HCT116 (cell line): ENCODE measurements at regions not wholly inside any gene's neighbourhood (a gene's known extent, or its start where the extent isn't known, plus 50 kb on each side); places are given as distances from the start of the nearest gene placed in this dataset.

Experiments
- ATAC-seq: fragments of 200-7000 bp; cut with Tn5 transposase; 2 replicates; pipeline ENCODE4 v1.9.1; 2020; ENCODE audit warnings: mild to moderate bottlenecking, moderate library complexity
- BruUV-seq: library from RNA; stranded (reverse); fragments of 400-500 nt; replicated peaks from 2 replicates; lab custom pipeline; 2021; lab: Mats Ljungman, UMichigan
- CTCF ChIA-PET: fragments of 300-600 bp; sonication (Branson Sonifier 250); formaldehyde crosslinking; loops from one replicate; lab custom pipeline; 2021; ENCODE audit warnings: antibody characterized with exemption; lab: Charles Lee
- POLR2A ChIA-PET: fragments of 300-600, 350-600 bp; sonication (Branson Sonifier 250); formaldehyde crosslinking; loops from one replicate; lab custom pipeline; 2021; ENCODE audit warnings: antibody characterized with exemption; lab: Charles Lee
- RAD21 ChIA-PET, 2 experiments: fragments of 300-600 bp; sonication (Branson Sonifier 250); formaldehyde crosslinking; loops; one replicate each; lab custom pipeline; 2023; ENCODE audit warnings: low total read pairs in 2 of 2; ENCODE audit not compliant: uncharacterized antibody in 2 of 2, unreplicated experiment in 2 of 2, low non-redundant PET in 1 of 2; lab: Charles Lee
- DNase-seq: peaks from one replicate; pipeline ENCODE4 v3.0.0-alpha.2; 2010; ENCODE audit warnings: low read depth, low spot score
- H2AFZ ChIP-seq: fragments of 200-600 bp; shearing (Covaris generic), sonication (generic); 2 replicates; pipeline ENCODE4 v1.6.1; 2017; ENCODE audit warnings: low read depth, mixed run types, mixed read lengths, antibody characterized with exemption, low read length; ENCODE audit not compliant: poor library complexity, severe bottlenecking
- H3K27ac ChIP-seq: 2 replicates; pipeline ENCODE4 v1.5.1; 2012; ENCODE audit warnings: low read depth, low read length
- H3K27me3 ChIP-seq: fragments of 200-600 bp; sonication (generic); 2 replicates; pipeline ENCODE4 v1.6.1; 2016; ENCODE audit warnings: mixed run types, low read length, mixed read lengths; ENCODE audit not compliant: insufficient read depth
- H3K36me3 ChIP-seq, 2 experiments: fragments of 200-500 bp in 1 of 2; fragments of 200-600 bp in 1 of 2; sonication (Bioruptor generic) in 1 of 2; sonication (generic) in 1 of 2; 2 replicates each; pipeline versions ENCODE4 v1.5.1 to v1.6.1; 2014 to 2016; ENCODE audit warnings: low read length in 2 of 2, inconsistent platforms in 1 of 2, mixed read lengths in 1 of 2, mixed run types in 1 of 2; ENCODE audit not compliant: insufficient read depth in 2 of 2, control insufficient read depth in 1 of 2
- H3K4me1 ChIP-seq, 2 experiments: fragments of 200-600 bp in 1 of 2; sonication (generic) in 1 of 2; 2 replicates each; pipeline versions ENCODE4 v1.5.1 to v1.6.1; 2012 to 2017; ENCODE audit warnings: low read length in 2 of 2, inconsistent platforms in 1 of 2, mild to moderate bottlenecking in 1 of 2, mixed read lengths in 1 of 2, mixed run types in 1 of 2, moderate library complexity in 1 of 2; ENCODE audit not compliant: insufficient read depth in 2 of 2, control insufficient read depth in 1 of 2
- H3K4me2 ChIP-seq: fragments of 200-600 bp; sonication (generic); 2 replicates; pipeline ENCODE4 v1.6.1; 2017; ENCODE audit warnings: mixed run types, low read length, mixed read lengths
- H3K4me3 ChIP-seq, 2 experiments: fragments of 200-600 bp in 1 of 2; sonication (generic) in 1 of 2; replicated peaks in 1 of 2; 2 replicates each; pipeline ENCODE4 v1.5.1; 2011 to 2016; ENCODE audit warnings: low read length in 2 of 2, control low read depth in 1 of 2, low read depth in 1 of 2, mild to moderate bottlenecking in 1 of 2, mixed read lengths in 1 of 2, mixed run types in 1 of 2
- H3K79me2 ChIP-seq: fragments of 200-600 bp; sonication (generic); 2 replicates; pipeline ENCODE4 v1.6.1; 2017; ENCODE audit warnings: mild to moderate bottlenecking, mixed run types, low read length, moderate library complexity, mixed read lengths; ENCODE audit not compliant: insufficient read depth
- H3K9ac ChIP-seq: fragments of 200-600 bp; sonication (generic); 2 replicates; pipeline ENCODE4 v1.6.1; 2016; ENCODE audit warnings: low read length, mixed read lengths
- H3K9me2 ChIP-seq: fragments of 200-600 bp; sonication (generic), shearing (Covaris generic); 2 replicates; pipeline ENCODE4 v1.6.1; 2017; ENCODE audit warnings: mixed run types, mild to moderate bottlenecking, moderate library complexity; ENCODE audit not compliant: insufficient read depth
- H3K9me3 ChIP-seq, 2 experiments: fragments of 200-500 bp in 1 of 2; fragments of 200-600 bp in 1 of 2; sonication (Bioruptor generic) in 1 of 2; sonication (generic) in 1 of 2; 2 replicates each; pipeline ENCODE4 v1.6.1; 2014 to 2017; ENCODE audit warnings: low read length in 2 of 2, mixed read lengths in 2 of 2, inconsistent platforms in 1 of 2, low read depth in 1 of 2, mild to moderate bottlenecking in 1 of 2, mixed run types in 1 of 2, moderate library complexity in 1 of 2; ENCODE audit not compliant: control insufficient read depth in 1 of 2, insufficient read depth in 1 of 2
- H4K20me1 ChIP-seq: fragments of 200-600 bp; sonication (generic), shearing (Covaris generic); 2 replicates; pipeline ENCODE4 v1.6.1; 2017; ENCODE audit warnings: mixed run types, mild to moderate bottlenecking, moderate library complexity; ENCODE audit not compliant: insufficient read depth
- ATF3 ChIP-seq: IDR thresholded peaks from 2 replicates; pipeline ENCODE4 v1.6.1; 2012
- CBX3 ChIP-seq: IDR thresholded peaks from 2 replicates; pipeline ENCODE4 v1.6.1; 2012; ENCODE audit warnings: low read depth
- CEBPB ChIP-seq: IDR thresholded peaks from 2 replicates; pipeline ENCODE4 v1.6.1; 2012; ENCODE audit warnings: low read depth
- CTCF ChIP-seq, 3 experiments: fragments of 200-600 bp in 1 of 3; sonication (generic) in 1 of 3; IDR thresholded peaks in 2 of 3; conservative IDR thresholded peaks in 1 of 3; 2 replicates each; pipeline ENCODE4 v1.5.1; 2012 to 2017; ENCODE audit warnings: low read depth in 2 of 3, low read length in 2 of 3, antibody characterized with exemption in 1 of 3, borderline replicate concordance in 1 of 3, control low read depth in 1 of 3, mild to moderate bottlenecking in 1 of 3, mixed read lengths in 1 of 3, mixed run types in 1 of 3, moderate library complexity in 1 of 3; ENCODE audit not compliant: insufficient read depth in 1 of 3
- EGR1 ChIP-seq: IDR thresholded peaks from 2 replicates; pipeline ENCODE4 v1.6.1; 2012; ENCODE audit warnings: low read depth
- ELF1 ChIP-seq: IDR thresholded peaks from 2 replicates; pipeline ENCODE4 v1.6.1; 2012; ENCODE audit warnings: low read depth, borderline replicate concordance
- EZH2 ChIP-seq: fragments of 200-600 bp; sonication (generic); IDR thresholded peaks from 2 replicates; pipeline ENCODE4 v1.6.1; 2017; ENCODE audit warnings: antibody characterized with exemption, mixed run types
- EZH2phosphoT487 ChIP-seq: fragments of 200-600 bp; IDR thresholded peaks from 2 replicates; pipeline ENCODE4 v1.6.1; 2018; ENCODE audit warnings: antibody characterized with exemption, borderline replicate concordance
- FOSL1 ChIP-seq: IDR thresholded peaks from 2 replicates; pipeline ENCODE4 v1.6.1; 2012; ENCODE audit warnings: low read depth
- MAX ChIP-seq: IDR thresholded peaks from 2 replicates; pipeline ENCODE4 v1.6.1; 2012
- POLR2A ChIP-seq: IDR thresholded peaks from 2 replicates; pipeline ENCODE4 v1.7.0; 2011; ENCODE audit warnings: borderline replicate concordance; ENCODE audit not compliant: insufficient read depth, insufficient read length; ENCODE audit errors: extremely low read depth
- POLR2AphosphoS5 ChIP-seq: IDR thresholded peaks from 2 replicates; pipeline ENCODE4 v1.6.1; 2011; ENCODE audit warnings: mild to moderate bottlenecking, low read depth, low read length, moderate library complexity
- SIN3A ChIP-seq: IDR thresholded peaks from 2 replicates; pipeline ENCODE4 v1.6.1; 2012; ENCODE audit warnings: low read depth
- SP1 ChIP-seq: IDR thresholded peaks from 2 replicates; pipeline ENCODE4 v1.6.1; 2012; ENCODE audit warnings: low read depth
- SRF ChIP-seq: IDR thresholded peaks from 2 replicates; pipeline ENCODE4 v1.6.1; 2012; ENCODE audit warnings: low read depth
- YY1 ChIP-seq: IDR thresholded peaks from 2 replicates; pipeline ENCODE4 v1.6.1; 2011; ENCODE audit warnings: low read length, low read depth, moderate library complexity, mild to moderate bottlenecking; ENCODE audit not compliant: insufficient replicate concordance; ENCODE audit errors: extremely low read depth
- ZBTB33 ChIP-seq: IDR thresholded peaks from 2 replicates; pipeline ENCODE4 v1.6.1; 2011; ENCODE audit warnings: mild to moderate bottlenecking, low read length, moderate library complexity; ENCODE audit not compliant: insufficient replicate concordance; ENCODE audit errors: extremely low read depth
- ZNF274 ChIP-seq: fragments of 200-500 bp; sonication (Bioruptor generic); IDR thresholded peaks from 2 replicates; pipeline ENCODE4 v1.6.1; 2014; ENCODE audit warnings: mild to moderate bottlenecking, low read depth, low read length, inconsistent platforms
- intact Hi-C: fragments of 100-400 bp; cut with micrococcal nuclease; formaldehyde crosslinking; loops from 2 replicates; pipeline ENCODE4 v1.10.0; 2022

GRCh38 chr13:44170731-44171130 is 202.9 kb upstream of the SERP2 start:
- ChIA-PET CTCF (no interaction called here), POLR2A (no interaction called here)
- BruUV-seq, result no TSS peak

GRCh38 chr13:44171156-44171555 is 202.5 kb upstream of the SERP2 start:
- H3K27me3 ChIP-seq, result no peaks in the 10 kb centered on the region
- no peaks in the 10 kb centered on the region for H3K79me2 ChIP-seq
- H4K20me1 ChIP-seq, result no peaks in the 10 kb centered on the region
- H3K27ac ChIP-seq, result no peak overlapping the region
- RAD21 ChIA-PET, result no interaction called here
- no TSS peak for BruUV-seq
- H3K36me3 ChIP-seq, result no peaks in the 10 kb centered on the region
- POLR2A ChIA-PET, result no interaction called here
- H3K4me2 ChIP-seq, result no peak overlapping the region
- CTCF ChIA-PET, result no interaction called here
- intact Hi-C loops, result no loop called here
- no peaks in the 10 kb centered on the region for H3K9me2 ChIP-seq
- no peak for ATAC-seq
- no peak for DNase-seq
- H3K9me3 ChIP-seq, result no peaks in the 10 kb centered on the region
- peaks cover 0 to 10% of the 10 kb centered on the region in 2 experiments; a peak in 2 of 4 replicates for H3K4me1 ChIP-seq
- no peak overlapping the region for H2AFZ ChIP-seq
- H3K9ac ChIP-seq, result no peak overlapping the region
- H3K4me3 ChIP-seq, result no peak overlapping the region
- no peak for TF ChIP-seq POLR2A
- TF ChIP-seq FOSL1, result no peak
- no peak for TF ChIP-seq SIN3A
- TF ChIP-seq EGR1, result no peak
- TF ChIP-seq POLR2AphosphoS5, result no peak
- no peak for TF ChIP-seq ZBTB33
- TF ChIP-seq EZH2phosphoT487, result no peak
- no peak for TF ChIP-seq SP1
- TF ChIP-seq MAX, result no peak
- TF ChIP-seq SRF, result no peak
- no peak for TF ChIP-seq ELF1
- TF ChIP-seq ZNF274, result no peak
- no peak for TF ChIP-seq EZH2
- no peak for TF ChIP-seq CTCF (IDR thresholded peaks at IDR 0.05 in 2 of 3, conservative IDR thresholded peaks at IDR 0.05 in 1 of 3; ENCODE audit: borderline replicate concordance in 1 of 3, insufficient read depth in 1 of 3, low read depth in 2 of 3, low read length in 2 of 3)
- no peak for TF ChIP-seq CEBPB
- TF ChIP-seq CBX3, result no peak

More at GRCh38 chr13:44170731-44171130, 202.9 kb upstream of the SERP2 start:
- Histone ChIP-seq H3K4me3 (no peak overlapping the region), H3K4me1 (peaks cover 0 to 10% of the 10 kb centered on the region in 2 experiments; a peak in 2 of 4 replicates), H3K9ac (no peak overlapping the region), H3K27ac (no peak overlapping the region), H3K4me2 (no peak overlapping the region), H4K20me1 (no peaks in the 10 kb centered on the region), H3K9me2 (no peaks in the 10 kb centered on the region), H3K27me3 (no peaks in the 10 kb centered on the region), H3K79me2 (no peaks in the 10 kb centered on the region), H2AFZ (no peak overlapping the region), H3K9me3 (no peaks in the 10 kb centered on the region), H3K36me3 (no peaks in the 10 kb centered on the region)
- DNase-seq, result no peak
- intact Hi-C loops, result no loop called here
- TF ChIP-seq ELF1 (no peak), POLR2A (no peak), YY1 (no peak), ATF3 (no peak), POLR2AphosphoS5 (no peak)
- RAD21 ChIA-PET, result no interaction called here
- no peak for ATAC-seq
